K562 (cell line): ENCODE measurements at regions not wholly inside any gene's neighbourhood (a gene's known extent, or its start where the extent isn't known, plus 50 kb on each side); places are given as distances from the start of the nearest gene placed in this dataset.

ENCODE experiments used
- ATAC-seq: fragments of 200-7000 bp; cut with Tn5 transposase; 3 replicates; pipeline ENCODE4 v1.9.1; 2020; ENCODE audit warnings: moderate library complexity
- BruUV-seq: library from RNA; stranded (reverse); fragments of 400-500 nt; replicated peaks from 2 replicates; lab custom pipeline; 2021; lab: Mats Ljungman, UMichigan
- CTCF ChIA-PET: fragments of 300-600 bp; formaldehyde crosslinking; extraction: SDS; loops from one replicate; lab custom pipeline; 2021; ENCODE audit warnings: low intra/inter-chr PET ratio; lab: Yijun Ruan, JAX
- POLR2A ChIA-PET: fragments of 300-600, 350-650 bp; sonication (Branson Sonifier 250); formaldehyde crosslinking; extraction: SDS; loops from one replicate; lab custom pipeline; 2021; ENCODE audit warnings: antibody characterized with exemption, inconsistent platforms; lab: Yijun Ruan, JAX
- DNase-seq, 4 experiments: peaks; one replicate each; pipeline versions ENCODE4 v3.0.0 to v3.0.0-alpha.2; 2011 to 2018; ENCODE audit warnings: low spot score in 3 of 4, mixed read lengths in 3 of 4; ENCODE audit errors: extremely low read depth in 1 of 4
- FAIRE-seq: peaks from 2 replicates; lab custom pipeline; 2011; peaks lifted over from hg19 to GRCh38; lab: Jason Lieb, UNC
- H2AFZ ChIP-seq: 2 replicates; pipeline ENCODE4 v1.6.0; 2011; ENCODE audit warnings: low read depth, low read length, control low read depth, inconsistent platforms
- H3K27ac ChIP-seq: fragments of 200-600 bp; 3 replicates; pipeline ENCODE4 v1.8.0; 2011; ENCODE audit warnings: low read depth, mild to moderate bottlenecking, control low read depth, inconsistent platforms, low read length, moderate library complexity, mixed read lengths; ENCODE audit errors: extremely low read depth
- H3K27me3 ChIP-seq, 2 experiments: fragments of 300-600 bp in 1 of 2; 2 replicates in 1 of 2; 3 replicates in 1 of 2; pipeline versions ENCODE4 v1.6.0 to v1.8.0; 2011; ENCODE audit warnings: inconsistent platforms in 2 of 2, low read length in 2 of 2, mild to moderate bottlenecking in 1 of 2, mixed read lengths in 1 of 2, moderate library complexity in 1 of 2; ENCODE audit not compliant: control insufficient read depth in 2 of 2, insufficient read depth in 2 of 2
- H3K36me3 ChIP-seq: fragments of 300-600 bp; 3 replicates; pipeline ENCODE4 v1.8.0; 2011; ENCODE audit warnings: mild to moderate bottlenecking, low read length, inconsistent platforms; ENCODE audit not compliant: control insufficient read depth, insufficient read depth
- H3K4me1 ChIP-seq, 2 experiments: fragments of 200-600 bp in 1 of 2; replicated peaks in 1 of 2; 2 replicates in 1 of 2; 3 replicates in 1 of 2; pipeline versions ENCODE4 v1.5.1 to v1.8.0; 2011; ENCODE audit warnings: inconsistent platforms in 2 of 2, low read length in 2 of 2, mild to moderate bottlenecking in 1 of 2, mixed read lengths in 1 of 2, moderate library complexity in 1 of 2; ENCODE audit not compliant: control insufficient read depth in 2 of 2, insufficient read depth in 2 of 2
- H3K4me2 ChIP-seq: 2 replicates; pipeline ENCODE4 v1.6.1; 2011; ENCODE audit warnings: low read length, control low read depth, inconsistent platforms, mixed read lengths; ENCODE audit not compliant: insufficient read depth
- H3K4me3 ChIP-seq: fragments of 200-600 bp; sonication (generic), shearing (Covaris generic); 2 replicates; pipeline ENCODE4 v1.5.1; 2016; ENCODE audit warnings: control low read depth, inconsistent platforms
- H3K79me2 ChIP-seq: fragments of 200-600 bp; 3 replicates; pipeline ENCODE4 v1.8.0; 2011; ENCODE audit warnings: low read length, inconsistent platforms; ENCODE audit not compliant: control insufficient read depth, insufficient read depth
- H3K9ac ChIP-seq, 2 experiments: 2 replicates each; pipeline versions ENCODE4 v1.6.0 to v1.6.1; 2011; ENCODE audit warnings: low read depth in 2 of 2, low read length in 2 of 2, control low read depth in 1 of 2, inconsistent platforms in 1 of 2, mild to moderate bottlenecking in 1 of 2, mixed read lengths in 1 of 2; ENCODE audit not compliant: insufficient read depth in 1 of 2
- H3K9me1 ChIP-seq: one replicate; pipeline ENCODE4 v1.6.0; 2011; ENCODE audit warnings: inconsistent platforms, mild to moderate bottlenecking, low read length, moderate library complexity; ENCODE audit not compliant: control insufficient read depth, insufficient read depth
- H3K9me3 ChIP-seq: replicated peaks from 2 replicates; pipeline ENCODE4 v1.5.1; 2011; ENCODE audit warnings: low read depth, low read length, inconsistent platforms; ENCODE audit not compliant: control insufficient read depth, insufficient read depth
- H4K20me1 ChIP-seq: replicated peaks from 2 replicates; pipeline ENCODE4 v1.6.1; 2011; ENCODE audit warnings: low read length, inconsistent platforms, mixed read lengths; ENCODE audit not compliant: control insufficient read depth, insufficient read depth
- CCAR2 ChIP-seq: fragments of 200-400 bp; formaldehyde crosslinking; IDR thresholded peaks from 2 replicates; pipeline ENCODE4 v1.6.1; 2017; ENCODE audit warnings: mild to moderate bottlenecking, low read depth, low read length
- GTF2E2 ChIP-seq: fragments of 200-800 bp; sonication (Bioruptor generic); IDR thresholded peaks from 2 replicates; pipeline ENCODE4 v1.6.1; 2016; ENCODE audit warnings: missing genetic modification characterization, missing compliant biosample characterization
- NFIC ChIP-seq: fragments of 450-650 bp; IDR thresholded peaks from 2 replicates; pipeline ENCODE4 v1.6.1; 2017; ENCODE audit warnings: mild to moderate bottlenecking, inconsistent platforms
- NR2F6 ChIP-seq: fragments of 450-650 bp; formaldehyde crosslinking; IDR thresholded peaks from 2 replicates; pipeline ENCODE4 v1.4.0; 2020; ENCODE audit warnings: mild to moderate bottlenecking
- OTX1 ChIP-seq: fragments of 450-650 bp; formaldehyde crosslinking; IDR thresholded peaks from 2 replicates; pipeline ENCODE4 v1.4.0; 2022; ENCODE audit warnings: mild to moderate bottlenecking
- PHB2 ChIP-seq: fragments of 450-650 bp; IDR thresholded peaks from 2 replicates; pipeline ENCODE4 v1.6.1; 2017; ENCODE audit warnings: low read depth
- PURB ChIP-seq: sonication (generic); formaldehyde crosslinking; IDR thresholded peaks from 2 replicates; pipeline ENCODE4 v1.9.0; 2021; ENCODE audit warnings: low read depth, mild to moderate bottlenecking, missing genetic modification reagents
- SAP30 ChIP-seq: fragments of 200-600 bp; sonication (generic); IDR thresholded peaks from 2 replicates; pipeline ENCODE4 v1.6.1; 2012; ENCODE audit warnings: borderline replicate concordance, low read depth, mild to moderate bottlenecking, moderate library complexity, low read length, control low read depth, inconsistent platforms; ENCODE audit not compliant: insufficient read depth, poor library complexity, severe bottlenecking
- SMAD3 ChIP-seq: fragments of 450-650 bp; formaldehyde crosslinking; conservative IDR thresholded peaks from 2 replicates; pipeline ENCODE4 v1.4.0; 2020; ENCODE audit warnings: mild to moderate bottlenecking
- SNRNP70 ChIP-seq: fragments of 200-400 bp; formaldehyde crosslinking; optimal IDR thresholded peaks from 2 replicates; pipeline ENCODE3; 2017; ENCODE audit warnings: low read depth, low read length
- SPI1 ChIP-seq: IDR thresholded peaks from 2 replicates; pipeline ENCODE4 v1.6.1; 2011; ENCODE audit warnings: low read depth, low read length, control low read depth, borderline replicate concordance
- THAP12 ChIP-seq: fragments of 250-450 bp; sonication (Bioruptor Pico); IDR thresholded peaks from 2 replicates; pipeline ENCODE4 v1.9.0; 2021; ENCODE audit warnings: mild to moderate bottlenecking, inconsistent platforms
- WHSC1 ChIP-seq: IDR thresholded peaks from one replicate; pipeline ENCODE4 v1.6.1; 2012; ENCODE audit warnings: low read length, control low read depth, inconsistent platforms
- ZBTB8A ChIP-seq: fragments of 450-650 bp; IDR thresholded peaks from 2 replicates; pipeline ENCODE4 v1.6.1; 2018; ENCODE audit warnings: mild to moderate bottlenecking, moderate library complexity; ENCODE audit not compliant: partially characterized antibody
- ZNF551 ChIP-seq: fragments of 250-450 bp; sonication (Bioruptor Pico); IDR thresholded peaks from 2 replicates; pipeline ENCODE4 v1.5.0; 2021; ENCODE audit warnings: mild to moderate bottlenecking, moderate library complexity
- ZNF592 ChIP-seq: fragments of 450-650 bp; IDR thresholded peaks from 2 replicates; pipeline ENCODE4 v1.6.1; 2017; ENCODE audit warnings: antibody characterized with exemption, mild to moderate bottlenecking
- WGBS: fragments of 100-300 bp; shearing (Covaris generic); methylation state at CpG from one replicate; pipeline ENCODE4 v1.1.6; 2016; ENCODE audit warnings: low coverage, mixed read lengths; ENCODE audit not compliant: insufficient coverage; ENCODE audit errors: missing lambda C conversion rate; 5-methylcytosine and 5-hydroxymethylcytosine counted together
- in situ Hi-C: fragments of 300-500 bp; cut with MboI; formaldehyde crosslinking; loops from 4 replicates; pipeline ENCODE4 v1.15.0; 2018; ENCODE audit warnings: inconsistent platforms, mixed read lengths
- intact Hi-C: fragments of 100-400 bp; cut with micrococcal nuclease; formaldehyde crosslinking; loops from 2 replicates; pipeline ENCODE4 v1.14.2; 2022

GRCh38 chr2:147181351-147182029, 663.3 kb upstream of the ACVR2A start:
- in situ Hi-C loops (no loop called here), intact Hi-C loops (no loop called here)
- Histone ChIP-seq H3K4me3 (no peak overlapping the region), H3K4me2 (no peak overlapping the region), H3K79me2 (no peaks in the 10 kb centered on the region), H3K9me3 (no peaks in the 10 kb centered on the region; the same call in 1 of the 2 replicates), H3K27ac (no peak overlapping the region), H4K20me1 (no peaks in the 10 kb centered on the region), H3K4me1 (no peaks in the 10 kb centered on the region), H2AFZ (no peak overlapping the region), H3K36me3 (no peaks in the 10 kb centered on the region), H3K9ac (no peak overlapping the region), H3K27me3 (no peaks in the 10 kb centered on the region), H3K9me1 (no peaks in the 10 kb centered on the region)
- ChIA-PET CTCF (no interaction called here), POLR2A (no interaction called here)
- ATAC-seq: no peak
- DNase-seq: no peak
- 0% methylated on average over 2 of the region's 2 CpGs for WGBS
- no TSS peak for BruUV-seq
- FAIRE-seq: no peak
- no peak for TF ChIP-seq SPI1
- TF ChIP-seq NR2F6 (CRISPR knock-in tag): no peak
- TF ChIP-seq NFIC: no peak
- TF ChIP-seq CCAR2: no peak
- TF ChIP-seq SNRNP70: no peak
- no peak for TF ChIP-seq GTF2E2
- TF ChIP-seq ZBTB8A: no peak
- no peak for TF ChIP-seq SMAD3 (CRISPR knock-in tag)
- TF ChIP-seq THAP12 (CRISPR knock-in tag): no peak
- no peak for TF ChIP-seq PHB2
- TF ChIP-seq ZNF592: no peak
- no peak for TF ChIP-seq OTX1
- TF ChIP-seq PURB (CRISPR knock-in tag): no peak
- TF ChIP-seq SAP30: no peak
- no peak for TF ChIP-seq ZNF551
- TF ChIP-seq WHSC1: no peak
